ENCODE measurements at regions not wholly inside any gene's neighbourhood (a gene's known extent, or its start where the extent isn't known, plus 50 kb on each side); places are given as distances from the start of the nearest gene placed in this dataset.

- intact Hi-C loops (cut with micrococcal nuclease; ENCODE audit: unreplicated experiment): no loop called here
- no peak for FAIRE-seq
These were observed 70.9 kb upstream of the PLA2G4A start for GRCh38 chr1:186757851-186758250.

More at GRCh38 chr1:186757851-186758250, 70.9 kb upstream of the PLA2G4A start:
- POLR2A ChIA-PET: no interaction called here
- Histone ChIP-seq H2AFZ (ENCODE audit: low read length) (no peak overlapping the region), H3K9ac (ENCODE audit: insufficient read depth, low read depth, low read length) (no peak overlapping the region), H4K20me1 (ENCODE audit: insufficient read depth, low read length) (no peaks in the 10 kb centered on the region; the same call in 1 of the 2 replicates), H3K27me3 (ENCODE audit: control insufficient read depth in 1 of 2, insufficient read depth in 2 of 2, low read length in 2 of 2) (no peaks in the 10 kb centered on the region; a peak in 1 of 5 replicates), H3K4me2 (ENCODE audit: low read depth, low read length) (no peak overlapping the region), H3K4me1 (ENCODE audit: insufficient read depth, low read length) (no peaks in the 10 kb centered on the region), H3K36me3 (replicated peaks in 1 of 2; ENCODE audit: control insufficient read depth in 1 of 2, insufficient read depth in 2 of 2, low read length in 2 of 2) (no peaks in the 10 kb centered on the region), H3K79me2 (ENCODE audit: insufficient read depth, low read length) (no peaks in the 10 kb centered on the region), H3K9me3 (ENCODE audit: low read length) (no peaks in the 10 kb centered on the region), H3K27ac (ENCODE audit: extremely low read length, insufficient read depth, low read length) (no peak overlapping the region), H3K4me3 (replicated peaks in 1 of 3; ENCODE audit: insufficient read depth in 1 of 3, low read depth in 2 of 3, low read length in 3 of 3) (no peak overlapping the region)
- no TSS peak for BruUV-seq (replicated peaks)
- in situ Hi-C loops (cut with HindIII; ENCODE audit: extremely low pct_ligation_motif_present, low pct_unique_long_range_greater_than_20kb): no loop called here
- CTCF ChIA-PET (ENCODE audit: low intra/inter-chr PET ratio, low total read pairs): no interaction called here
- DNase-seq (ENCODE audit: low spot score): no peak
- no peak for ATAC-seq
- 15% methylated on average over 4 of the region's 4 CpGs for WGBS (ENCODE audit: low lambda C conversion rate)
- no peak for TF ChIP-seq KAT2B (IDR thresholded peaks at IDR 0.05; ENCODE audit: borderline replicate concordance, low read depth, low read length)
- no peak for TF ChIP-seq ESRRA (CRISPR knock-in tag; IDR thresholded peaks at IDR 0.05; ENCODE audit: low read depth)
- TF ChIP-seq, protein P1, sequence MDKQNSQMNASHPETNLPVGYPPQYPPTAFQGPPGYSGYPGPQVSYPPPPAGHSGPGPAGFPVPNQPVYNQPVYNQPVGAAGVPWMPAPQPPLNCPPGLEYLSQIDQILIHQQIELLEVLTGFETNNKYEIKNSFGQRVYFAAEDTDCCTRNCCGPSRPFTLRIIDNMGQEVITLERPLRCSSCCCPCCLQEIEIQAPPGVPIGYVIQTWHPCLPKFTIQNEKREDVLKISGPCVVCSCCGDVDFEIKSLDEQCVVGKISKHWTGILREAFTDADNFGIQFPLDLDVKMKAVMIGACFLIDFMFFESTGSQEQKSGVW (CRISPR knock-in tag; IDR thresholded peaks at IDR 0.05; ENCODE audit: borderline replicate concordance): no peak
- TF ChIP-seq ZNF775 (CRISPR knock-in tag; IDR thresholded peaks at IDR 0.05; ENCODE audit: borderline replicate concordance): no peak
- TF ChIP-seq SSRP1 (CRISPR knock-in tag; IDR thresholded peaks at IDR 0.05): no peak
- no peak for TF ChIP-seq TIGD3 (CRISPR knock-in tag; IDR thresholded peaks at IDR 0.05; ENCODE audit: borderline replicate concordance)
- no peak for TF ChIP-seq ONECUT2 (CRISPR knock-in tag; IDR thresholded peaks at IDR 0.05)
- TF ChIP-seq ZNF143 (CRISPR knock-in tag; IDR thresholded peaks at IDR 0.05): no peak
- no peak for TF ChIP-seq ZNF333 (CRISPR knock-in tag; IDR thresholded peaks at IDR 0.05; ENCODE audit: borderline replicate concordance)
- TF ChIP-seq FOXJ3 (CRISPR knock-in tag; IDR thresholded peaks at IDR 0.05; ENCODE audit: borderline replicate concordance): no peak
- no peak for TF ChIP-seq BCL6 (CRISPR knock-in tag; IDR thresholded peaks at IDR 0.05)
